MM.1S (cell line): ENCODE measurements at regions not wholly inside any gene's neighbourhood (a gene's known extent, or its start where the extent isn't known, plus 50 kb on each side); places are given as distances from the start of the nearest gene placed in this dataset.

ENCODE experiments used
- DNase-seq: peaks from one replicate; pipeline ENCODE4 v3.0.0-alpha.2; 2015
- H2AFZ ChIP-seq: fragments of 300-600 bp; sonication (generic); 2 replicates; pipeline ENCODE4 v1.6.0; 2016; ENCODE audit warnings: antibody characterized with exemption, low read length
- H3F3A ChIP-seq: fragments of 300-600 bp; sonication (generic); 2 replicates; pipeline ENCODE4 v1.6.1; 2016; ENCODE audit warnings: mild to moderate bottlenecking, antibody characterized with exemption, low read length, moderate library complexity, mixed read lengths; ENCODE audit not compliant: insufficient read depth
- H3K27ac ChIP-seq: fragments of 300-600 bp; sonication (generic); 2 replicates; pipeline ENCODE4 v1.5.1; 2016; ENCODE audit warnings: mild to moderate bottlenecking, low read length
- H3K27me3 ChIP-seq: fragments of 300-600 bp; sonication (generic); replicated peaks from 2 replicates; pipeline ENCODE4 v1.6.0; 2016; ENCODE audit warnings: low read length; ENCODE audit not compliant: insufficient read depth
- H3K36me3 ChIP-seq: fragments of 300-600 bp; sonication (generic); replicated peaks from 2 replicates; pipeline ENCODE4 v1.6.1; 2016; ENCODE audit warnings: mild to moderate bottlenecking, low read length, mixed read lengths; ENCODE audit not compliant: insufficient read depth
- H3K4me1 ChIP-seq: fragments of 300-600 bp; sonication (generic); 2 replicates; pipeline ENCODE4 v1.6.1; 2016; ENCODE audit warnings: low read length, mixed read lengths
- H3K4me2 ChIP-seq: fragments of 300-600 bp; sonication (generic); 2 replicates; pipeline ENCODE4 v1.6.0; 2016; ENCODE audit warnings: low read depth, low read length
- H3K4me3 ChIP-seq: fragments of 300-600 bp; sonication (generic); 2 replicates; pipeline ENCODE4 v1.5.1; 2016; ENCODE audit warnings: low read length, mixed read lengths
- H3K79me2 ChIP-seq: fragments of 300-600 bp; sonication (generic); 2 replicates; pipeline ENCODE4 v1.6.1; 2016; ENCODE audit warnings: mixed run types, low read length, mixed read lengths
- H3K9ac ChIP-seq: fragments of 300-600 bp; sonication (generic); 2 replicates; pipeline ENCODE4 v1.6.1; 2016; ENCODE audit warnings: low read length, mixed read lengths
- H3K9me2 ChIP-seq: fragments of 300-600 bp; sonication (generic); replicated peaks from 2 replicates; pipeline ENCODE4 v1.6.1; 2016; ENCODE audit warnings: mild to moderate bottlenecking, low read length, mixed read lengths; ENCODE audit not compliant: insufficient read depth
- H3K9me3 ChIP-seq: fragments of 300-600 bp; sonication (generic); replicated peaks from 2 replicates; pipeline ENCODE4 v1.6.1; 2016; ENCODE audit warnings: mild to moderate bottlenecking, low read length, mixed read lengths; ENCODE audit not compliant: insufficient read depth
- H4K20me1 ChIP-seq: fragments of 300-600 bp; sonication (generic); 2 replicates; pipeline ENCODE4 v1.6.1; 2016; ENCODE audit warnings: mild to moderate bottlenecking, low read length, moderate library complexity, mixed read lengths; ENCODE audit not compliant: insufficient read depth
- EZH2 ChIP-seq: fragments of 300-600 bp; sonication (generic); optimal IDR thresholded peaks from 2 replicates; pipeline ENCODE3; 2017; ENCODE audit warnings: low read depth, mild to moderate bottlenecking, antibody characterized with exemption, low read length, mixed read lengths
- EZH2phosphoT487 ChIP-seq: fragments of 300-600 bp; sonication (generic); IDR thresholded peaks from 2 replicates; pipeline ENCODE4 v1.6.1; 2018; ENCODE audit warnings: antibody characterized with exemption, low read length
- TF ChIP-seq, protein P1 (sequence below): fragments of 300-600 bp; sonication (generic); IDR thresholded peaks from 2 replicates; pipeline ENCODE4 v1.5.1; 2016; ENCODE audit warnings: antibody characterized with exemption, low read length, mixed read lengths

- Histone ChIP-seq H4K20me1 (no peaks in the 10 kb centered on the region), H3K9me3 (no peaks in the 10 kb centered on the region), H2AFZ (no peak overlapping the region), H3K27me3 (no peaks in the 10 kb centered on the region), H3K36me3 (no peaks in the 10 kb centered on the region), H3K4me1 (no peaks in the 10 kb centered on the region), H3K4me2 (no peak overlapping the region), H3K27ac (no peak overlapping the region), H3F3A (no peaks in the 10 kb centered on the region), H3K9ac (no peak overlapping the region), H3K4me3 (no peak overlapping the region), H3K79me2 (no peaks in the 10 kb centered on the region), H3K9me2 (no peaks in the 10 kb centered on the region)
- no peak for DNase-seq
- TF ChIP-seq EZH2phosphoT487 (no peak), EZH2 (no peak)
- TF ChIP-seq, protein P1, sequence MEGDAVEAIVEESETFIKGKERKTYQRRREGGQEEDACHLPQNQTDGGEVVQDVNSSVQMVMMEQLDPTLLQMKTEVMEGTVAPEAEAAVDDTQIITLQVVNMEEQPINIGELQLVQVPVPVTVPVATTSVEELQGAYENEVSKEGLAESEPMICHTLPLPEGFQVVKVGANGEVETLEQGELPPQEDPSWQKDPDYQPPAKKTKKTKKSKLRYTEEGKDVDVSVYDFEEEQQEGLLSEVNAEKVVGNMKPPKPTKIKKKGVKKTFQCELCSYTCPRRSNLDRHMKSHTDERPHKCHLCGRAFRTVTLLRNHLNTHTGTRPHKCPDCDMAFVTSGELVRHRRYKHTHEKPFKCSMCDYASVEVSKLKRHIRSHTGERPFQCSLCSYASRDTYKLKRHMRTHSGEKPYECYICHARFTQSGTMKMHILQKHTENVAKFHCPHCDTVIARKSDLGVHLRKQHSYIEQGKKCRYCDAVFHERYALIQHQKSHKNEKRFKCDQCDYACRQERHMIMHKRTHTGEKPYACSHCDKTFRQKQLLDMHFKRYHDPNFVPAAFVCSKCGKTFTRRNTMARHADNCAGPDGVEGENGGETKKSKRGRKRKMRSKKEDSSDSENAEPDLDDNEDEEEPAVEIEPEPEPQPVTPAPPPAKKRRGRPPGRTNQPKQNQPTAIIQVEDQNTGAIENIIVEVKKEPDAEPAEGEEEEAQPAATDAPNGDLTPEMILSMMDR = no peak
These were observed 122.4 kb upstream of the STX18 start for GRCh38 chr4:4664234-4664633.

GRCh38 chr4:4663028-4663427, 121.2 kb upstream of the STX18 start:
- Histone ChIP-seq H3K36me3 (no peaks in the 10 kb centered on the region), H3K9me3 (no peaks in the 10 kb centered on the region), H3K9me2 (no peaks in the 10 kb centered on the region), H3K27me3 (no peaks in the 10 kb centered on the region), H4K20me1 (no peaks in the 10 kb centered on the region), H3K79me2 (no peaks in the 10 kb centered on the region), H3K4me1 (no peaks in the 10 kb centered on the region), H3K4me2 (no peak overlapping the region), H2AFZ (no peak overlapping the region), H3K27ac (no peak overlapping the region), H3K9ac (no peak overlapping the region), H3K4me3 (no peak overlapping the region), H3F3A (no peaks in the 10 kb centered on the region)
- TF ChIP-seq EZH2phosphoT487 (no peak), EZH2 (no peak)
- TF ChIP-seq, protein P1 = no peak
- no peak for DNase-seq

GRCh38 chr4:4662230-4662629, 120.4 kb upstream of the STX18 start:
- Histone ChIP-seq H4K20me1 (no peaks in the 10 kb centered on the region), H3K27ac (no peak overlapping the region), H3F3A (no peaks in the 10 kb centered on the region), H3K9me2 (no peaks in the 10 kb centered on the region), H3K4me2 (no peak overlapping the region), H3K4me3 (no peak overlapping the region), H3K27me3 (no peaks in the 10 kb centered on the region), H3K36me3 (no peaks in the 10 kb centered on the region), H3K4me1 (no peaks in the 10 kb centered on the region), H3K9ac (no peak overlapping the region), H3K9me3 (no peaks in the 10 kb centered on the region), H2AFZ (no peak overlapping the region), H3K79me2 (no peaks in the 10 kb centered on the region)
- DNase-seq = no peak
- TF ChIP-seq EZH2 (no peak), EZH2phosphoT487 (no peak)
- TF ChIP-seq, protein P1 = no peak
